Gastrocnemius medialis (tissue), 4 donors: ENCODE measurements at regions not wholly inside any gene's neighbourhood (a gene's known extent, or its start where the extent isn't known, plus 50 kb on each side); places are given as distances from the start of the nearest gene placed in this dataset.

Experiments used
- POLR2A ChIP-seq, 2 donors: fragments of 450-650 bp; IDR thresholded peaks; one replicate each; pipeline ENCODE4 v1.6.1; 2017; ENCODE audit warnings: antibody characterized with exemption in 2 of 2, mild to moderate bottlenecking in 2 of 2, moderate library complexity in 2 of 2
- TF ChIP-seq, protein P1 (sequence below), 5 experiments: fragments of 450-650 bp in 3 of 5; fragments of 200-600 bp in 2 of 5; sonication (generic) in 2 of 5; IDR thresholded peaks in 4 of 5; conservative IDR thresholded peaks in 1 of 5; 1 replicate in 4 of 5; 2 replicates in 1 of 5; pipeline ENCODE4 v1.5.1; 2016 to 2019; ENCODE audit warnings: antibody characterized with exemption in 5 of 5, mild to moderate bottlenecking in 3 of 5, moderate library complexity in 3 of 5

DNA sequence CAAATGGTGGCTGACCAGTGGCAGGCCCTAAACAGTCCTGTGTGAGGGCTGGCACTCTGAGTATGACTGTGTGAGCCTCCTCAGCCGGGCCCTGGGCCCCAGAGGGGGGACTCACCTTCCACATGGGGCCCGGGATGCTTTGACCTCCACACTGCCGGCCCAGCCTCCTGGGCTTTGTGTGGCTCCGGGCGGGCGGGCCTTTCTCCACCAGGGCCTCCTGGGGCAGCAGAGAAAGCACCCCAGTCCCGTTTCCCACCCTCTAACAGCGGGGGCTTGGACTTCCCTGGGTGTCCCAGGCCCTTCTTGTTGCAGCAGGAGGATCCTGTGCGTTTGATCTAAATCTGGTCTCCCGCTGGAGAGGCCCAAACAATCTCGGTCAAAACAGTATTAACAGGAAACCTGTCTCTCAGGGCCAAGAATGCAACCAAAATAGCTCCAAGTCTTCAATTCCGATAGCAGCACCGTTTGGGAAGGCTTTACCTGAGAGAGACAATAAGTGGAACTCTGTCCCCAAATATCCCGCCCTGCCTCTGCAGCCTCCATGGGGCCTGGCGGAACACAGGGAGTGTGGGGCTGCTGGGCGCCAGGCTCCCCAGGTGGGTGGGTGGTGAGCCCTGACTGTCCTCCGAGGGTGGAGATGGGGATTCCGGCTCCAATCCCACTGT is 104.8 kb upstream of the ZNF32 start:
- TF ChIP-seq POLR2A (IDR thresholded peaks at IDR 0.05) = no peak
- TF ChIP-seq, protein P1, sequence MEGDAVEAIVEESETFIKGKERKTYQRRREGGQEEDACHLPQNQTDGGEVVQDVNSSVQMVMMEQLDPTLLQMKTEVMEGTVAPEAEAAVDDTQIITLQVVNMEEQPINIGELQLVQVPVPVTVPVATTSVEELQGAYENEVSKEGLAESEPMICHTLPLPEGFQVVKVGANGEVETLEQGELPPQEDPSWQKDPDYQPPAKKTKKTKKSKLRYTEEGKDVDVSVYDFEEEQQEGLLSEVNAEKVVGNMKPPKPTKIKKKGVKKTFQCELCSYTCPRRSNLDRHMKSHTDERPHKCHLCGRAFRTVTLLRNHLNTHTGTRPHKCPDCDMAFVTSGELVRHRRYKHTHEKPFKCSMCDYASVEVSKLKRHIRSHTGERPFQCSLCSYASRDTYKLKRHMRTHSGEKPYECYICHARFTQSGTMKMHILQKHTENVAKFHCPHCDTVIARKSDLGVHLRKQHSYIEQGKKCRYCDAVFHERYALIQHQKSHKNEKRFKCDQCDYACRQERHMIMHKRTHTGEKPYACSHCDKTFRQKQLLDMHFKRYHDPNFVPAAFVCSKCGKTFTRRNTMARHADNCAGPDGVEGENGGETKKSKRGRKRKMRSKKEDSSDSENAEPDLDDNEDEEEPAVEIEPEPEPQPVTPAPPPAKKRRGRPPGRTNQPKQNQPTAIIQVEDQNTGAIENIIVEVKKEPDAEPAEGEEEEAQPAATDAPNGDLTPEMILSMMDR (IDR thresholded peaks at IDR 0.05 in 4 of 5, conservative IDR thresholded peaks at IDR 0.05 in 1 of 5) = no peak
